Mesenteric fat pad (tissue), 1 donor: ENCODE measurements at regions not wholly inside any gene's neighbourhood (a gene's known extent, or its start where the extent isn't known, plus 50 kb on each side); places are given as distances from the start of the nearest gene placed in this dataset.
"Not testable (repeated sequence)": the region's sequence is repeated elsewhere in the genome, so short reads cannot be mapped to it uniquely, and the experiment has no call there.

ENCODE experiments used
- DNase-seq: peaks from one replicate; pipeline ENCODE4 v3.0.0-alpha.2; 2020; ENCODE audit warnings: low spot score
- donor health status: DM: yes; HTN: yes; CAD: no.

GRCh38 chr17:20633268-20634059 lies 53.9 kb downstream of the CDRT15L2 start:
- DNase-seq, result not testable (repeated sequence)

- DNase-seq, result not testable (repeated sequence)
Measured at GRCh38 chr17:20640147-20640546, 60.6 kb downstream of the CDRT15L2 start.

- not testable (repeated sequence) for DNase-seq
Measured at GRCh38 chr17:20646661-20647272, 67.2 kb downstream of the CDRT15L2 start.

GRCh38 chr17:20649097-20649767 lies 69.7 kb downstream of the CDRT15L2 start:
- DNase-seq, result not testable (repeated sequence)

GRCh38 chr17:20651022-20651421 lies 71.5 kb downstream of the CDRT15L2 start:
- DNase-seq, result not testable (repeated sequence)

GRCh38 chr17:20651736-20652135 lies 72.2 kb downstream of the CDRT15L2 start:
- DNase-seq, result not testable (repeated sequence)

GRCh38 chr17:20653391-20653790 lies 73.9 kb downstream of the CDRT15L2 start:
- DNase-seq, result not testable (repeated sequence)

GRCh38 chr17:20654114-20654513 lies 74.6 kb downstream of the CDRT15L2 start:
- not testable (repeated sequence) for DNase-seq

- not testable (repeated sequence) for DNase-seq
Measured at GRCh38 chr17:20654575-20654974, 75.1 kb downstream of the CDRT15L2 start.

- not testable (repeated sequence) for DNase-seq
Measured at GRCh38 chr17:20665103-20665955, 85.8 kb downstream of the CDRT15L2 start.

GRCh38 chr17:20666689-20667088 lies 87.2 kb downstream of the CDRT15L2 start:
- DNase-seq, result not testable (repeated sequence)

- DNase-seq, result not testable (repeated sequence)
Measured at GRCh38 chr17:20667712-20668111, 88.2 kb downstream of the CDRT15L2 start.

GRCh38 chr17:20668316-20668715 lies 88.8 kb downstream of the CDRT15L2 start:
- DNase-seq, result not testable (repeated sequence)

- not testable (repeated sequence) for DNase-seq
Measured at GRCh38 chr17:20668868-20669267, 89.3 kb downstream of the CDRT15L2 start.

GRCh38 chr17:20670506-20670905 lies 91.0 kb downstream of the CDRT15L2 start:
- not testable (repeated sequence) for DNase-seq

GRCh38 chr17:20674374-20674773 lies 94.8 kb downstream of the CDRT15L2 start:
- DNase-seq, result not testable (repeated sequence)

- DNase-seq, result not testable (repeated sequence)
Measured at GRCh38 chr17:20675707-20676106, 96.2 kb downstream of the CDRT15L2 start.

GRCh38 chr17:20676656-20677055 lies 97.1 kb downstream of the CDRT15L2 start:
- not testable (repeated sequence) for DNase-seq

- DNase-seq, result not testable (repeated sequence)
Measured at GRCh38 chr17:20677469-20677868, 97.9 kb downstream of the CDRT15L2 start.

- DNase-seq, result not testable (repeated sequence)
Measured at GRCh38 chr17:20678424-20678823, 98.9 kb downstream of the CDRT15L2 start.
